Mesendoderm (in vitro differentiated cells): ENCODE measurements at regions not wholly inside any gene's neighbourhood (a gene's known extent, or its start where the extent isn't known, plus 50 kb on each side); places are given as distances from the start of the nearest gene placed in this dataset.

Experiments used
- DNase-seq: peaks from one replicate; pipeline ENCODE4 v3.0.0; 2013
- H2AK5ac ChIP-seq: 2 replicates; pipeline ENCODE4 v1.6.1; 2013; ENCODE audit warnings: low read length, inconsistent platforms
- H2BK120ac ChIP-seq: 2 replicates; pipeline ENCODE4 v1.6.1; 2013; ENCODE audit warnings: low read depth, mild to moderate bottlenecking, low read length, moderate library complexity, mixed read lengths
- H2BK15ac ChIP-seq: replicated peaks from 2 replicates; pipeline ENCODE4 v1.6.1; 2013; ENCODE audit warnings: low read depth, mild to moderate bottlenecking, moderate library complexity
- H2BK5ac ChIP-seq: 2 replicates; pipeline ENCODE4 v1.6.1; 2013; ENCODE audit warnings: low read length, inconsistent platforms
- H3K18ac ChIP-seq: 2 replicates; pipeline ENCODE4 v1.6.1; 2013; ENCODE audit warnings: mild to moderate bottlenecking, low read length, mixed read lengths
- H3K23ac ChIP-seq: one replicate; pipeline ENCODE4 v1.6.1; 2013; ENCODE audit warnings: low read length
- H3K27ac ChIP-seq: 2 replicates; pipeline ENCODE4 v1.5.1; 2013; ENCODE audit warnings: low read depth, mild to moderate bottlenecking, inconsistent platforms, low read length, moderate library complexity
- H3K27me3 ChIP-seq: 2 replicates; pipeline ENCODE4 v1.6.1; 2013; ENCODE audit warnings: low read length, control low read depth, mild to moderate bottlenecking, inconsistent platforms; ENCODE audit not compliant: insufficient read depth, poor library complexity
- H3K36me3 ChIP-seq: 2 replicates; pipeline ENCODE4 v1.6.1; 2013; ENCODE audit warnings: low read length, inconsistent platforms; ENCODE audit not compliant: control insufficient read depth, insufficient read depth
- H3K4ac ChIP-seq: one replicate; pipeline ENCODE4 v1.6.1; 2013; ENCODE audit warnings: low read depth, mild to moderate bottlenecking, low read length, moderate library complexity
- H3K4me1 ChIP-seq: 2 replicates; pipeline ENCODE4 v1.6.1; 2013; ENCODE audit warnings: low read depth, low read length, inconsistent platforms; ENCODE audit not compliant: control insufficient read depth
- H3K4me2 ChIP-seq: 2 replicates; pipeline ENCODE4 v1.6.1; 2013; ENCODE audit warnings: low read length
- H3K4me3 ChIP-seq: 2 replicates; pipeline ENCODE4 v1.5.1; 2013; ENCODE audit warnings: mild to moderate bottlenecking, low read length
- H3K56ac ChIP-seq: one replicate; pipeline ENCODE4 v1.6.1; 2013; ENCODE audit warnings: low read length
- H3K79me1 ChIP-seq: 2 replicates; pipeline ENCODE4 v1.6.1; 2013; ENCODE audit warnings: low read length, inconsistent platforms
- H3K79me2 ChIP-seq: 2 replicates; pipeline ENCODE4 v1.6.1; 2013; ENCODE audit warnings: mild to moderate bottlenecking, low read length; ENCODE audit not compliant: control insufficient read depth, insufficient read depth
- H3K9ac ChIP-seq: 2 replicates; pipeline ENCODE4 v1.6.1; 2013; ENCODE audit warnings: low read length, inconsistent platforms
- H4K5ac ChIP-seq: one replicate; pipeline ENCODE4 v1.6.1; 2013; ENCODE audit warnings: low read length
- H4K8ac ChIP-seq: one replicate; pipeline ENCODE4 v1.6.1; 2013; ENCODE audit warnings: low read depth, mild to moderate bottlenecking, control low read depth, low read length, moderate library complexity
- WGBS: extraction: QIAGEN DNeasy Blood & Tissue Kit; methylation state at CpG from one replicate; pipeline ENCODE4 v1.1.7; 2013; ENCODE audit warnings: low lambda C conversion rate, missing lambda C conversion rate; ENCODE audit not compliant: insufficient coverage; ENCODE audit errors: extremely low coverage; 5-methylcytosine and 5-hydroxymethylcytosine counted together

GRCh38 chr20:40294175-40294574 lies 394.9 kb downstream of the MAFB start:
- Histone ChIP-seq H3K56ac (no peak overlapping the region), H3K36me3 (no peaks in the 10 kb centered on the region), H3K4me1 (no peaks in the 10 kb centered on the region), H3K4me3 (no peak overlapping the region), H4K8ac (no peak overlapping the region), H3K27ac (no peak overlapping the region), H3K18ac (no peak overlapping the region), H2AK5ac (no peak overlapping the region), H2BK120ac (no peak overlapping the region), H2BK5ac (no peak overlapping the region), H2BK15ac (no peak overlapping the region), H3K4me2 (no peak overlapping the region), H3K79me1 (no peaks in the 10 kb centered on the region), H3K9ac (no peak overlapping the region), H3K23ac (no peak overlapping the region), H3K27me3 (no peaks in the 10 kb centered on the region), H3K4ac (no peak overlapping the region), H3K79me2 (no peaks in the 10 kb centered on the region), H4K5ac (no peak overlapping the region)
- no CpG with 5 or more reads among the region's 6 CpGs for WGBS
- no peak for DNase-seq

GRCh38 chr20:40293740-40294139 lies 395.3 kb downstream of the MAFB start:
- Histone ChIP-seq H4K5ac (no peak overlapping the region), H3K18ac (no peak overlapping the region), H3K4me1 (no peaks in the 10 kb centered on the region), H3K4me3 (no peak overlapping the region), H3K27me3 (no peaks in the 10 kb centered on the region), H3K36me3 (no peaks in the 10 kb centered on the region), H3K4ac (no peak overlapping the region), H3K27ac (no peak overlapping the region), H3K56ac (no peak overlapping the region), H2BK5ac (no peak overlapping the region), H3K23ac (no peak overlapping the region), H3K79me1 (no peaks in the 10 kb centered on the region), H3K79me2 (no peaks in the 10 kb centered on the region), H2BK15ac (no peak overlapping the region), H3K9ac (no peak overlapping the region), H3K4me2 (no peak overlapping the region), H2BK120ac (no peak overlapping the region), H4K8ac (no peak overlapping the region), H2AK5ac (no peak overlapping the region)
- DNase-seq, result no peak
- no CpG with 5 or more reads among the region's 1 CpG for WGBS

DNA sequence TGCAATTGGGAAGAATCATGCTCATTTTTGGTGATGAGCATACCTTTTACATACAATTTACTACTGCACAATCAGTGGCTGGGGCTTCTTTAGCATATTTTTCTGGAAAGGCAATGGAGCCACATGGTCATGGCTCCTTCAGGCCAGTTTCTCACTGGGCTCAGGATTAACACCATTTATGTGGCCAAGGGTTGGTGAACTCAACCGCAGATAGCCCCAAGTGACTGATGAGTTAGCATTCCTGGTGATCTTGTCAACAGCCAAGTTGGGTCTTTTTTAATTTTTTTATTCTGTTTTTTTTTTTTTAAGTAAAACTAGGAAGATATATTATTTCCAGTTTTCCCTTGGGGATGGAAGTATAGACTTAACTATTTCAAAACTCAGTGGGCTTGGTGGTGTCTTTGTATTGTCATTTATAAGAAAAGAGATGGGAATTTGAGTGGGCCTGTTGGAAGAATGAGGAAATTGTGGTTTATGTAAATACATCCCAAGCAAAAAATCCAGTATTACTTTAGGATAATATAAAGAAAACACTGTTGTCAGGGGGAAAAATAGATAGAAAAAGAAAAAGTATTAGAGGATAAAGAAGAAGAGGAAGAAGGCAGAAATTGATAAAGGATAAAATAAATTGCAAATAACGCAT lies 397.4 kb downstream of the MAFB start:
- Histone ChIP-seq H2BK15ac (no peak overlapping the region), H3K56ac (no peak overlapping the region), H3K4me1 (peaks cover 2% of the 10 kb centered on the region), H3K79me1 (no peaks in the 10 kb centered on the region), H3K23ac (no peak overlapping the region), H3K18ac (no peak overlapping the region), H2BK5ac (no peak overlapping the region), H3K79me2 (no peaks in the 10 kb centered on the region), H2BK120ac (no peak overlapping the region), H3K4me3 (no peak overlapping the region), H2AK5ac (no peak overlapping the region), H3K4ac (no peak overlapping the region), H4K8ac (no peak overlapping the region), H4K5ac (no peak overlapping the region), H3K4me2 (no peak overlapping the region), H3K36me3 (no peaks in the 10 kb centered on the region), H3K27ac (no peak overlapping the region), H3K9ac (no peak overlapping the region), H3K27me3 (no peaks in the 10 kb centered on the region)
- WGBS, result no CpG with 5 or more reads among the region's 2 CpGs
- DNase-seq, result no peak

GRCh38 chr20:40287683-40288082 lies 401.4 kb downstream of the MAFB start:
- Histone ChIP-seq H3K4me1 (peaks cover 7% of the 10 kb centered on the region), H3K56ac (no peak overlapping the region), H3K4ac (no peak overlapping the region), H3K23ac (no peak overlapping the region), H3K4me2 (no peak overlapping the region), H2AK5ac (no peak overlapping the region), H3K4me3 (no peak overlapping the region), H3K79me2 (no peaks in the 10 kb centered on the region), H3K27me3 (no peaks in the 10 kb centered on the region), H3K79me1 (no peaks in the 10 kb centered on the region), H3K18ac (no peak overlapping the region), H3K27ac (no peak overlapping the region), H2BK5ac (no peak overlapping the region), H3K36me3 (no peaks in the 10 kb centered on the region), H4K5ac (no peak overlapping the region), H2BK15ac (no peak overlapping the region), H2BK120ac (no peak overlapping the region), H3K9ac (no peak overlapping the region), H4K8ac (no peak overlapping the region)
- WGBS, result no CpG with 5 or more reads among the region's 2 CpGs
- DNase-seq, result no peak

- no peak for DNase-seq
- Histone ChIP-seq H4K8ac (no peak overlapping the region), H3K4me3 (no peak overlapping the region), H3K9ac (no peak overlapping the region), H3K4me1 (peaks cover 7% of the 10 kb centered on the region), H3K79me2 (no peaks in the 10 kb centered on the region), H3K4me2 (no peak overlapping the region), H2AK5ac (no peak overlapping the region), H2BK5ac (no peak overlapping the region), H3K36me3 (no peaks in the 10 kb centered on the region), H3K79me1 (no peaks in the 10 kb centered on the region), H3K18ac (no peak overlapping the region), H3K23ac (no peak overlapping the region), H3K27me3 (no peaks in the 10 kb centered on the region), H3K27ac (no peak overlapping the region), H2BK15ac (no peak overlapping the region), H3K56ac (peak overlapping the region; percentile 37), H3K4ac (no peak overlapping the region), H2BK120ac (no peak overlapping the region), H4K5ac (no peak overlapping the region)
- WGBS, result no CpG with 5 or more reads among the region's 10 CpGs
These were observed 402.0 kb downstream of the MAFB start for GRCh38 chr20:40286975-40287531.

- no peak overlapping the region for H3K9ac ChIP-seq
- no peak overlapping the region for H3K4ac ChIP-seq
- H3K4me1 ChIP-seq, result peaks cover 9% of the 10 kb centered on the region
- H3K79me1 ChIP-seq, result no peaks in the 10 kb centered on the region
- no peak overlapping the region for H4K5ac ChIP-seq
- no peaks in the 10 kb centered on the region for H3K27me3 ChIP-seq
- no peak overlapping the region for H2BK5ac ChIP-seq
- no CpG with 5 or more reads among the region's 2 CpGs for WGBS
- no peak overlapping the region for H3K4me3 ChIP-seq
- H2BK15ac ChIP-seq, result no peak overlapping the region
- no peak overlapping the region for H3K18ac ChIP-seq
- H3K23ac ChIP-seq, result no peak overlapping the region
- no peak overlapping the region for H3K56ac ChIP-seq
- no peak for DNase-seq
- no peak overlapping the region for H2BK120ac ChIP-seq
- H3K79me2 ChIP-seq, result no peaks in the 10 kb centered on the region
- H3K36me3 ChIP-seq, result no peaks in the 10 kb centered on the region
- H2AK5ac ChIP-seq, result no peak overlapping the region
- H3K27ac ChIP-seq, result no peak overlapping the region
- no peak overlapping the region for H4K8ac ChIP-seq
- no peak overlapping the region for H3K4me2 ChIP-seq
These were observed 404.4 kb downstream of the MAFB start for GRCh38 chr20:40284611-40285010.
